ENCODE measurements at regions not wholly inside any gene's neighbourhood (a gene's known extent, or its start where the extent isn't known, plus 50 kb on each side); places are given as distances from the start of the nearest gene placed in this dataset.
"Not testable (repeated sequence)": the region's sequence is repeated elsewhere in the genome, so short reads cannot be mapped to it uniquely, and the experiment has no call there.

DNA sequence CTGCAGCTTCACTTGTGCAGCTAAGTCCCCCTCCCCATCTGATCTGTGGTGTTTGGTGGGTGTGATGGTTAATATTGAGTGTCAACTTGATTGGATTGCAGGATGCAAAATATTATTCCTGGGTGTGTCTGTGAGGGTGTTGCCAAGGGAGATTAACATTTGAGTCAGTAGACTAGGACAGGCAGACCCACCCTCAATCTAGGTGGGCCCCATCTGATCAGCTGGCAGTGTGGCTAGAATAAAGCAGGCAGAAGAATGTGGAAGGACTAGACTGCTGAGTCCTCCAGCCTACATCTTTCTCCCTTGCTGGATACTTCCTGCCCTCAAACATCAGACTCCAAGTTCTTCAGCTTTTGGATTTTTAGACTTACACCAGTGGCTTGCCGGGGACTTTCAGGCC, 103.5 kb upstream of the BOD1L1 start:
- TF ChIP-seq CTCF (IDR thresholded peaks at IDR 0.05; ENCODE audit: borderline replicate concordance, extremely low read depth, insufficient read depth): no peak
- FAIRE-seq (no peak), DNase-seq (no peak)
- Histone ChIP-seq H3K36me3 (ENCODE audit: control insufficient read depth in 2 of 3, insufficient read depth in 3 of 3, low read length in 3 of 3) (no peaks in the 10 kb centered on the region), H3K9me3 (ENCODE audit: control insufficient read depth in 2 of 3, insufficient read depth in 1 of 3, low read length in 3 of 3) (no peaks in the 10 kb centered on the region), H3K4me1 (ENCODE audit: control insufficient read depth in 2 of 3, insufficient read depth in 2 of 3, low read depth in 1 of 3, low read length in 3 of 3) (no peaks in the 10 kb centered on the region), H3K9ac (ENCODE audit: low read length in 3 of 3) (no peak overlapping the region), H3K27ac (ENCODE audit: low read depth in 2 of 2, low read length in 2 of 2) (no peak overlapping the region), H3K4me3 (ENCODE audit: low read length in 3 of 3) (no peak overlapping the region), H3K27me3 (ENCODE audit: control insufficient read depth, insufficient read depth, low read length) (no peaks in the 10 kb centered on the region)
- intact Hi-C loops (cut with DNase I): no loop called here

GRCh38 chr4:13733817-13734216, 106.3 kb upstream of the BOD1L1 start:
- Histone ChIP-seq H3K4me1 (ENCODE audit: control insufficient read depth in 2 of 3, insufficient read depth in 2 of 3, low read depth in 1 of 3, low read length in 3 of 3) (no peaks in the 10 kb centered on the region), H3K36me3 (ENCODE audit: control insufficient read depth in 2 of 3, insufficient read depth in 3 of 3, low read length in 3 of 3) (no peaks in the 10 kb centered on the region), H3K9me3 (ENCODE audit: control insufficient read depth in 2 of 3, insufficient read depth in 1 of 3, low read length in 3 of 3) (no peaks in the 10 kb centered on the region), H3K27ac (ENCODE audit: low read depth in 2 of 2, low read length in 2 of 2) (peak overlapping the region in 1 of 2 donors; percentile 18), H3K27me3 (ENCODE audit: control insufficient read depth, insufficient read depth, low read length) (no peaks in the 10 kb centered on the region), H3K4me3 (ENCODE audit: low read length in 3 of 3) (no peak overlapping the region), H3K9ac (ENCODE audit: low read length in 3 of 3) (no peak overlapping the region)
- no peak for FAIRE-seq
- intact Hi-C loops (cut with DNase I): no loop called here
- peak in 1 of 5 donors; percentile 13 for DNase-seq
- no peak for TF ChIP-seq CTCF (IDR thresholded peaks at IDR 0.05; ENCODE audit: borderline replicate concordance, extremely low read depth, insufficient read depth)

GRCh38 chr4:13750594-13750993, 123.1 kb upstream of the BOD1L1 start:
- DNase-seq: no peak
- no peak for TF ChIP-seq CTCF (IDR thresholded peaks at IDR 0.05; ENCODE audit: borderline replicate concordance, extremely low read depth, insufficient read depth)
- H3K4me1 ChIP-seq (ENCODE audit: control insufficient read depth in 2 of 3, insufficient read depth in 2 of 3, low read depth in 1 of 3, low read length in 3 of 3): no peaks in the 10 kb centered on the region
- no peaks in the 10 kb centered on the region for H3K9me3 ChIP-seq (ENCODE audit: control insufficient read depth in 2 of 3, insufficient read depth in 1 of 3, low read length in 3 of 3)
- intact Hi-C loops (cut with DNase I): no loop called here
- no peak overlapping the region for H3K9ac ChIP-seq (ENCODE audit: low read length in 3 of 3)
- H3K36me3 ChIP-seq (ENCODE audit: control insufficient read depth in 2 of 3, insufficient read depth in 3 of 3, low read length in 3 of 3): no peaks in the 10 kb centered on the region
- FAIRE-seq: no peak
- H3K4me3 ChIP-seq (ENCODE audit: low read length in 3 of 3): no peak overlapping the region
- no peaks in the 10 kb centered on the region for H3K27me3 ChIP-seq (ENCODE audit: control insufficient read depth, insufficient read depth, low read length)
- H3K27ac ChIP-seq (ENCODE audit: low read depth in 2 of 2, low read length in 2 of 2): no peak overlapping the region

DNA sequence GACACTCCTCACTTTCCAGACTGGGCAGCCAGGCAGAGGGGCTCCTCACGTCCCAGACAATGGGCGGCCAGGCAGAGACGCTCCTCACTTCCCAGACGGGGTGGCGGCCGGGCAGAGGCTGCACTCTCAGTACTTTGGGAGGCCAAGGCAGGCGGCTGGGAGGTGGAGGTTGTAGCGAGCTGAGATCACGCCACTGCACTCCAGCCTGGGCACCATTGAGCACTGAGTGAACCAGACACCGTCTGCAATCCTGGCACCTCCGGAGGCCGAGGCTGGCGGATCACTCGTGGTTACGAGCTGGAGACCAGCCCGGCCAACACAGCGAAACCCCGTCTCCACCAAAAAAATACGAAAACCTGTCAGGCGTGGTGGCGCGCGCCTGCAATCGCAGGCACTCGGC, 134.1 kb upstream of the BOD1L1 start:
- FAIRE-seq; H3K4me1 ChIP-seq (ENCODE audit: control insufficient read depth in 2 of 3, insufficient read depth in 2 of 3, low read depth in 1 of 3, low read length in 3 of 3); intact Hi-C loops (cut with DNase I); H3K9me3 ChIP-seq (ENCODE audit: control insufficient read depth in 2 of 3, insufficient read depth in 1 of 3, low read length in 3 of 3); H3K4me3 ChIP-seq (ENCODE audit: low read length in 3 of 3); H3K9ac ChIP-seq (ENCODE audit: low read length in 3 of 3); H3K36me3 ChIP-seq (ENCODE audit: control insufficient read depth in 2 of 3, insufficient read depth in 3 of 3, low read length in 3 of 3); H3K27me3 ChIP-seq (ENCODE audit: control insufficient read depth, insufficient read depth, low read length); DNase-seq; H3K27ac ChIP-seq (ENCODE audit: low read depth in 2 of 2, low read length in 2 of 2): not testable (repeated sequence)
